Smooth muscle cell (in vitro differentiated cells): ENCODE measurements at regions not wholly inside any gene's neighbourhood (a gene's known extent, or its start where the extent isn't known, plus 50 kb on each side); places are given as distances from the start of the nearest gene placed in this dataset.

Experiments used
- DNase-seq: peaks from one replicate; lab custom pipeline; 2025; ENCODE audit not compliant: unreplicated experiment; lab: John Stamatoyannopoulos, UW
- H2AFZ ChIP-seq: fragments of 200-600 bp; sonication (generic); 2 replicates; pipeline ENCODE4 v1.6.0; 2016; ENCODE audit warnings: antibody characterized with exemption, low read depth, mild to moderate bottlenecking
- H3F3A ChIP-seq: fragments of 200-600 bp; sonication (generic); 2 replicates; pipeline ENCODE4 v1.6.0; 2017; ENCODE audit warnings: antibody characterized with exemption, low read depth
- H3K27ac ChIP-seq: fragments of 200-600 bp; sonication (generic); 2 replicates; pipeline ENCODE4 v1.5.1; 2016; ENCODE audit warnings: low read depth, mild to moderate bottlenecking
- H3K27me3 ChIP-seq: fragments of 200-600 bp; sonication (generic); 2 replicates; pipeline ENCODE4 v1.6.1; 2016; ENCODE audit warnings: low read depth, mild to moderate bottlenecking
- H3K36me3 ChIP-seq: fragments of 200-600 bp; sonication (generic); 2 replicates; pipeline ENCODE4 v1.5.1; 2016; ENCODE audit warnings: low read depth
- H3K4me1 ChIP-seq: fragments of 200-600 bp; sonication (generic); 2 replicates; pipeline ENCODE4 v1.5.1; 2016; ENCODE audit warnings: low read depth
- H3K4me2 ChIP-seq: fragments of 200-600 bp; sonication (generic); 2 replicates; pipeline ENCODE4 v1.6.0; 2016; ENCODE audit warnings: mild to moderate bottlenecking
- H3K4me3 ChIP-seq: fragments of 200-600 bp; sonication (generic); 2 replicates; pipeline ENCODE4 v1.5.1; 2016; ENCODE audit warnings: mild to moderate bottlenecking
- H3K79me2 ChIP-seq: fragments of 200-600 bp; sonication (generic); 2 replicates; pipeline ENCODE4 v1.6.0; 2016; ENCODE audit warnings: low read depth, mild to moderate bottlenecking
- H3K9ac ChIP-seq: fragments of 200-600 bp; sonication (generic); 2 replicates; pipeline ENCODE4 v1.6.0; 2016; ENCODE audit warnings: low read depth
- H3K9me3 ChIP-seq: fragments of 200-600 bp; sonication (generic); replicated peaks from 2 replicates; pipeline ENCODE4 v1.5.1; 2016; ENCODE audit warnings: low read depth
- H4K20me1 ChIP-seq: fragments of 200-600 bp; sonication (generic); 2 replicates; pipeline ENCODE4 v1.6.0; 2016; ENCODE audit warnings: low read depth
- CTCF ChIP-seq: fragments of 200-600 bp; sonication (generic); IDR thresholded peaks from 2 replicates; pipeline ENCODE4 v1.5.1; 2017; ENCODE audit warnings: borderline replicate concordance, mild to moderate bottlenecking, antibody characterized with exemption; ENCODE audit not compliant: insufficient read depth, poor library complexity, severe bottlenecking
- WGBS: methylation state at CpG from one replicate; pipeline ENCODE4 v1.1.7; 2016; ENCODE audit warnings: low lambda C conversion rate; 5-methylcytosine and 5-hydroxymethylcytosine counted together

- no peak for TF ChIP-seq CTCF
- Histone ChIP-seq H2AFZ (no peak overlapping the region), H3K27ac (peak overlapping the region; percentile 99), H3K4me2 (peak overlapping the region; percentile 67), H3K4me1 (no peaks in the 10 kb centered on the region), H3K4me3 (no peak overlapping the region), H3K27me3 (no peaks in the 10 kb centered on the region), H3K9me3 (no peaks in the 10 kb centered on the region), H3F3A (no peaks in the 10 kb centered on the region), H3K79me2 (no peaks in the 10 kb centered on the region), H3K36me3 (no peaks in the 10 kb centered on the region), H3K9ac (peak overlapping the region; percentile 96), H4K20me1 (no peaks in the 10 kb centered on the region)
- WGBS: 12% methylated on average over 15 of the region's 15 CpGs
- DNase-seq: peak; percentile 26
Measured at GRCh38 chr3:134427400-134428111, 53.3 kb upstream of the AMOTL2 start.

GRCh38 chr3:134426660-134427181 is 52.5 kb upstream of the AMOTL2 start:
- H4K20me1 ChIP-seq: no peaks in the 10 kb centered on the region
- H3K9me3 ChIP-seq: no peaks in the 10 kb centered on the region
- H3K9ac ChIP-seq: peak overlapping the region; percentile 96
- no peak overlapping the region for H3K4me3 ChIP-seq
- H3F3A ChIP-seq: no peaks in the 10 kb centered on the region
- H2AFZ ChIP-seq: no peak overlapping the region
- H3K27ac ChIP-seq: peak overlapping the region; percentile 99
- no peak for DNase-seq
- H3K27me3 ChIP-seq: no peaks in the 10 kb centered on the region
- WGBS: 34% methylated on average over 9 of the region's 9 CpGs
- TF ChIP-seq CTCF: no peak
- H3K4me1 ChIP-seq: no peaks in the 10 kb centered on the region
- no peaks in the 10 kb centered on the region for H3K79me2 ChIP-seq
- H3K36me3 ChIP-seq: no peaks in the 10 kb centered on the region
- H3K4me2 ChIP-seq: peak overlapping the region; percentile 67

- TF ChIP-seq CTCF: no peak
- Histone ChIP-seq H3K27me3 (no peaks in the 10 kb centered on the region), H3K4me3 (no peak overlapping the region), H4K20me1 (no peaks in the 10 kb centered on the region), H3F3A (no peaks in the 10 kb centered on the region), H3K9ac (peak overlapping the region; percentile 11), H2AFZ (no peak overlapping the region), H3K9me3 (no peaks in the 10 kb centered on the region), H3K36me3 (no peaks in the 10 kb centered on the region), H3K79me2 (no peaks in the 10 kb centered on the region), H3K4me2 (no peak overlapping the region), H3K4me1 (no peaks in the 10 kb centered on the region), H3K27ac (peak overlapping the region; percentile 99)
- DNase-seq: no peak
- 83% methylated on average over 5 of the region's 5 CpGs for whole genome bisulfite sequencing
Measured at GRCh38 chr3:134425943-134426342, 51.7 kb upstream of the AMOTL2 start.
